ENCODE measurements at regions not wholly inside any gene's neighbourhood (a gene's known extent, or its start where the extent isn't known, plus 50 kb on each side); places are given as distances from the start of the nearest gene placed in this dataset.

DNA sequence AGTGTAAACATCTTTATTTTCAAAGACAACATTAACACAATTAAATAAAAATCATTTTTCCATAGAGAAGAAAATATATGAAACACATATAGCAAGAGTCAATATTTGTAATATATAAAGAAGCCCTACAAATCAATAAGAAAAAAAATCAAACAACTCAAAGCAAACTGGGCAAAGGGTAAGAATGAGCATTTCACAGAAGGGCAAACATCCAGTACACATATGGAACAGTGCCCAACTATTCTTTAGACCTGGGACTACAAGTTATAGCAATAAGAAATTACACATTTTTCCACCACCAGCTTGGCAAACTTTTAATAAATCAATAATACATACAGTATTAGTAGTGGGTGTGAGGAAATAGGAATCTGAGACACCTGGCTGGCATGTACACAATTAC, 324.1 kb downstream of the CYP26B1 start:
- ChIA-PET CTCF (no interaction called here), POLR2A (no interaction called here)
- TF ChIP-seq, protein P1, sequence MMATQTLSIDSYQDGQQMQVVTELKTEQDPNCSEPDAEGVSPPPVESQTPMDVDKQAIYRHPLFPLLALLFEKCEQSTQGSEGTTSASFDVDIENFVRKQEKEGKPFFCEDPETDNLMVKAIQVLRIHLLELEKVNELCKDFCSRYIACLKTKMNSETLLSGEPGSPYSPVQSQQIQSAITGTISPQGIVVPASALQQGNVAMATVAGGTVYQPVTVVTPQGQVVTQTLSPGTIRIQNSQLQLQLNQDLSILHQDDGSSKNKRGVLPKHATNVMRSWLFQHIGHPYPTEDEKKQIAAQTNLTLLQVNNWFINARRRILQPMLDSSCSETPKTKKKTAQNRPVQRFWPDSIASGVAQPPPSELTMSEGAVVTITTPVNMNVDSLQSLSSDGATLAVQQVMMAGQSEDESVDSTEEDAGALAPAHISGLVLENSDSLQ (IDR thresholded peaks at IDR 0.05) = no peak
- no peak for TF ChIP-seq SUZ12 (IDR thresholded peaks at IDR 0.05)
- no peak for TF ChIP-seq FOXK2 (IDR thresholded peaks at IDR 0.05)
- TF ChIP-seq ELF4 (IDR thresholded peaks at IDR 0.05) = no peak
- no peak for TF ChIP-seq NFRKB (IDR thresholded peaks at IDR 0.05)
- no peak for DNase-seq (ENCODE audit: extremely low spot score)

DNA sequence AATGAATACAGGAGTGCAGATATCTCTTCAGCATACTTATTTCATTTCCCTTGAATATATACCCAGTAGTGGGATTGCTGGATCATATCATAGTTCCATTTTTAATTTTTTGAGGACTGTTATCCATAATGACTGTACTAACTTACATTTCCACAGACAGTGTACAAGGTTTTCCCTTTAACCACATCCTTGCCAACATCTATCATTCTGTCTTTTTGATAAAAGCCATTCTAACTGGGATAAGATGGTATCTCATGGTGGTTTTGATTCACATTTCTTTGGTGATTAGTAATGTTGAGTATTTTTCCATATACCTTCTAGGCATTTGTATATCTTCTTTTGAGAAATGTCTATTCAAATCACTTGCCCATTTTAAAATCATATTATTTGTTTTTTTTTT, 325.2 kb downstream of the CYP26B1 start:
- POLR2A ChIA-PET = no interaction called here
- no peak for TF ChIP-seq CTBP1 (IDR thresholded peaks at IDR 0.05; ENCODE audit: borderline replicate concordance)
- TF ChIP-seq ELF4 (IDR thresholded peaks at IDR 0.05) = no peak
- TF ChIP-seq SP1 (IDR thresholded peaks at IDR 0.05) = no peak
- DNase-seq (ENCODE audit: extremely low spot score) = no peak
- CTCF ChIA-PET = no interaction called here

- CTCF ChIA-PET = no interaction called here
- TF ChIP-seq NFRKB (IDR thresholded peaks at IDR 0.05) (no peak), SUZ12 (IDR thresholded peaks at IDR 0.05) (no peak), L3MBTL2 (conservative IDR thresholded peaks at IDR 0.05) (no peak), FOXK2 (IDR thresholded peaks at IDR 0.05) (no peak), ZNF384 (IDR thresholded peaks at IDR 0.05) (no peak), FOXA1 (IDR thresholded peaks at IDR 0.05) (no peak), SP1 (IDR thresholded peaks at IDR 0.05) (no peak), FOXM1 (IDR thresholded peaks at IDR 0.05; ENCODE audit: borderline replicate concordance) (no peak), TARDBP (IDR thresholded peaks at IDR 0.05) (no peak), ELF4 (IDR thresholded peaks at IDR 0.05) (no peak), CTBP1 (IDR thresholded peaks at IDR 0.05; ENCODE audit: borderline replicate concordance) (no peak), ARNT (IDR thresholded peaks at IDR 0.05) (no peak), BHLHE40 (IDR thresholded peaks at IDR 0.05; ENCODE audit: borderline replicate concordance) (no peak), HDGF (IDR thresholded peaks at IDR 0.05; ENCODE audit: borderline replicate concordance) (no peak), LEF1 (IDR thresholded peaks at IDR 0.05; ENCODE audit: borderline replicate concordance) (no peak)
- TF ChIP-seq, protein P1 (IDR thresholded peaks at IDR 0.05) = no peak
- POLR2A ChIA-PET = no interaction called here
- DNase-seq (ENCODE audit: extremely low spot score) = no peak
Measured at GRCh38 chr2:71821856-71822255, 325.8 kb downstream of the CYP26B1 start.

DNA sequence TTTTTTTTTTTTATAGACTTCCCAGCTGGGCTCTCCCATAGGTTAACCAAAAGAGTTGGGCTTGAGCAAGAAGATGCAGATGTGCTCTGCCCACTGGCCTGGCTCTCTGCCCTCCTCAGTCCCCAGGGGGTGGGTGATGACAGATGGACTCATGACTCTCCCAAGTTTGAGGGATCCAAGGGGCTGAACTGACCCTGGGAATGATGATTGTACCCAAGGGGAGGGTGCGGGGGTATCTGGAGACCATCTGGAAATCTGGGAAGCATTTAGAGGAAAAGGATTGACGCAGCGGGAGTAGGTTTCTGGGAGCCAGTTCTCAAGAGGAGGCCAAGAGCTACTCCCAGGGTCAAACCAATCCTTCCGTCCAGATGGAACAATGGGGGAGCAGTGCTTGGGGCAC, 330.8 kb downstream of the CYP26B1 start:
- ChIA-PET CTCF (interaction anchor here (1.2 kb wide), 1 partner anchor 19 kb away, joined by 4 read pairs; no protein-coding TSS in a partner anchor), POLR2A (no interaction called here)
- TF ChIP-seq CTBP1 (IDR thresholded peaks at IDR 0.05; ENCODE audit: borderline replicate concordance) (no peak), TARDBP (IDR thresholded peaks at IDR 0.05) (no peak)

GRCh38 chr2:71815701-71816474, 331.8 kb downstream of the CYP26B1 start:
- no peak for DNase-seq (ENCODE audit: extremely low spot score)
- TF ChIP-seq ELF4 (IDR thresholded peaks at IDR 0.05) = no peak
- TF ChIP-seq TARDBP (IDR thresholded peaks at IDR 0.05) = no peak
- no peak for TF ChIP-seq SP1 (IDR thresholded peaks at IDR 0.05)
- TF ChIP-seq SUZ12 (IDR thresholded peaks at IDR 0.05) = no peak
- TF ChIP-seq ZNF384 (IDR thresholded peaks at IDR 0.05) = no peak
- no peak for TF ChIP-seq LEF1 (IDR thresholded peaks at IDR 0.05; ENCODE audit: borderline replicate concordance)
- TF ChIP-seq FOXA1 (IDR thresholded peaks at IDR 0.05) = no peak
- TF ChIP-seq, protein P1 (IDR thresholded peaks at IDR 0.05) = no peak
- no peak for TF ChIP-seq HDGF (IDR thresholded peaks at IDR 0.05; ENCODE audit: borderline replicate concordance)
- no peak for TF ChIP-seq NFRKB (IDR thresholded peaks at IDR 0.05)
- TF ChIP-seq CTBP1 (IDR thresholded peaks at IDR 0.05; ENCODE audit: borderline replicate concordance) = no peak
- no peak for TF ChIP-seq FOXK2 (IDR thresholded peaks at IDR 0.05)
- POLR2A ChIA-PET = no interaction called here

More for the DNA sequence above, 330.8 kb downstream of the CYP26B1 start:
- no peak for DNase-seq (ENCODE audit: extremely low spot score)

DNA sequence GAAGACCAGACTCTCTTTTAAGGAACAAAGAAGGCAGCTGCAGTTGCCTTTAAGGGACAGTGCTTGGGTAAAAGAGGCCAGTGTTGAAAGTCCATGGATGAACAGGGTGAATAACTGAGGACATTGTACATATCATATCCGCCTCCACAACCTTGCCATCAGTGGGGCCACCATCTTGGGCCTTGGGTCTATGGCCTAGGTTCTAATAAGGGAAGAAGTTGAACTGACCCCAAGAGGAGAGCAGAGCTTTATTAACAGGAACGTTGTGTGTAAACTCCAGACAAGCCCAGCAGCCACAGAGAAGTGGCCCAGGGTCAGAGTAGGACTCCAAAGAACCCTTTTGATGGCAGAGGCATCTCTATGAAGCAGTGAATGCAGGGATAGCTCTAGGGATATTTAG, 332.8 kb downstream of the CYP26B1 start:
- no peak for DNase-seq (ENCODE audit: extremely low spot score)
- CTCF ChIA-PET = no interaction called here
- POLR2A ChIA-PET = no interaction called here
- no peak for TF ChIP-seq ZNF384 (IDR thresholded peaks at IDR 0.05)
- no peak for TF ChIP-seq FOXM1 (IDR thresholded peaks at IDR 0.05; ENCODE audit: borderline replicate concordance)
- no peak for TF ChIP-seq LEF1 (IDR thresholded peaks at IDR 0.05; ENCODE audit: borderline replicate concordance)
- no peak for TF ChIP-seq TARDBP (IDR thresholded peaks at IDR 0.05)
- no peak for TF ChIP-seq FOXK2 (IDR thresholded peaks at IDR 0.05)
- no peak for TF ChIP-seq FOXA1 (IDR thresholded peaks at IDR 0.05)
- TF ChIP-seq HDGF (IDR thresholded peaks at IDR 0.05; ENCODE audit: borderline replicate concordance) = no peak
- no peak for TF ChIP-seq NFRKB (IDR thresholded peaks at IDR 0.05)
- no peak for TF ChIP-seq L3MBTL2 (conservative IDR thresholded peaks at IDR 0.05)
- TF ChIP-seq, protein P1 (IDR thresholded peaks at IDR 0.05) = no peak
- TF ChIP-seq BHLHE40 (IDR thresholded peaks at IDR 0.05; ENCODE audit: borderline replicate concordance) = no peak
- TF ChIP-seq SP1 (IDR thresholded peaks at IDR 0.05) = no peak
- no peak for TF ChIP-seq ARNT (IDR thresholded peaks at IDR 0.05)
- TF ChIP-seq CTBP1 (IDR thresholded peaks at IDR 0.05; ENCODE audit: borderline replicate concordance) = no peak
- no peak for TF ChIP-seq SUZ12 (IDR thresholded peaks at IDR 0.05)
- no peak for TF ChIP-seq ELF4 (IDR thresholded peaks at IDR 0.05)

More at GRCh38 chr2:71815701-71816474, 331.8 kb downstream of the CYP26B1 start:
- CTCF ChIA-PET = interaction anchor here (1.2 kb wide), 1 partner anchor 18 kb away, joined by 4 read pairs; no protein-coding TSS in a partner anchor

All from HEK293T (cell line).